Gastrocnemius medialis (tissue), 4 donors: ENCODE measurements at regions not wholly inside any gene's neighbourhood (a gene's known extent, or its start where the extent isn't known, plus 50 kb on each side); places are given as distances from the start of the nearest gene placed in this dataset.

Experiments used
- ATAC-seq, 2 donors: fragments of 150-250 bp; one replicate each; pipeline ENCODE4 v1.9.1; 2016
- DNase-seq, 2 donors: peaks; one replicate each; pipeline ENCODE4 v3.0.0-alpha.2; 2019
- H3K27ac ChIP-seq, 4 donors: fragments of 200-600 bp; sonication (generic); 1 replicate in 1 of 4; 2 replicates in 3 of 4; pipeline ENCODE4 v1.5.1; 2016 to 2018; ENCODE audit warnings: mild to moderate bottlenecking in 2 of 4, moderate library complexity in 1 of 4
- H3K27me3 ChIP-seq, 3 donors: fragments of 200-600 bp; sonication (generic) in 2 of 3; 1 replicate in 1 of 3; 2 replicates in 2 of 3; pipeline versions ENCODE4 v1.5.1 to v1.6.0; 2016 to 2019; ENCODE audit warnings: mild to moderate bottlenecking in 1 of 3, moderate library complexity in 1 of 3
- H3K36me3 ChIP-seq, 2 donors: fragments of 200-600 bp; sonication (generic) in 1 of 2; one replicate each; pipeline ENCODE4 v1.5.1; 2017 to 2018
- H3K4me1 ChIP-seq, 2 donors: fragments of 200-600 bp; sonication (generic) in 1 of 2; one replicate each; pipeline ENCODE4 v1.5.1; 2016 to 2017; ENCODE audit warnings: mild to moderate bottlenecking in 2 of 2
- H3K4me3 ChIP-seq, 4 donors: fragments of 200-600 bp; sonication (generic) in 3 of 4; 1 replicate in 1 of 4; 2 replicates in 3 of 4; pipeline ENCODE4 v1.5.1; 2016 to 2019; ENCODE audit warnings: mild to moderate bottlenecking in 2 of 4
- H3K9me3 ChIP-seq, 3 donors: fragments of 200-600 bp; sonication (generic) in 2 of 3; 1 replicate in 1 of 3; 2 replicates in 2 of 3; pipeline ENCODE4 v1.5.1; 2016 to 2019
- CTCF ChIP-seq, 5 experiments: fragments of 450-650 bp in 3 of 5; fragments of 200-600 bp in 2 of 5; sonication (generic) in 2 of 5; IDR thresholded peaks in 4 of 5; conservative IDR thresholded peaks in 1 of 5; 1 replicate in 4 of 5; 2 replicates in 1 of 5; pipeline ENCODE4 v1.5.1; 2016 to 2019; ENCODE audit warnings: antibody characterized with exemption in 5 of 5, mild to moderate bottlenecking in 3 of 5, moderate library complexity in 3 of 5
- POLR2A ChIP-seq, 2 donors: fragments of 450-650 bp; IDR thresholded peaks; one replicate each; pipeline ENCODE4 v1.6.1; 2017; ENCODE audit warnings: antibody characterized with exemption in 2 of 2, mild to moderate bottlenecking in 2 of 2, moderate library complexity in 2 of 2
- in situ Hi-C, 4 donors: fragments of 200-750 bp; cut with MboI; loops; one replicate each; pipeline versions ENCODE4 v1.15.0 to v1.8.0; 2017; ENCODE audit warnings: low sequenced_read_pairs in 4 of 4
- intact Hi-C: fragments of 100-400 bp; cut with DNase I; formaldehyde crosslinking; loops from one replicate; pipeline ENCODE4 v1.15.1; 2023; ENCODE audit warnings: low total_unique reads

GRCh38 chr11:122345586-122345985 is 229.6 kb upstream of the BLID start:
- no peak overlapping the region for H3K27ac ChIP-seq
- TF ChIP-seq CTCF (IDR thresholded peaks at IDR 0.05 in 4 of 5, conservative IDR thresholded peaks at IDR 0.05 in 1 of 5) (no peak), POLR2A (IDR thresholded peaks at IDR 0.05) (no peak)
- no peaks in the 10 kb centered on the region for H3K4me1 ChIP-seq
- no peaks in the 10 kb centered on the region for H3K27me3 ChIP-seq
- no peak for ATAC-seq
- intact Hi-C loops = no loop called here
- in situ Hi-C loops = no loop called here
- H3K9me3 ChIP-seq = no peaks in the 10 kb centered on the region
- H3K36me3 ChIP-seq = no peaks in the 10 kb centered on the region
- no peak for DNase-seq
- no peak overlapping the region for H3K4me3 ChIP-seq

GRCh38 chr11:122344215-122344614 is 228.2 kb upstream of the BLID start:
- no peaks in the 10 kb centered on the region for H3K27me3 ChIP-seq
- intact Hi-C loops (no loop called here), in situ Hi-C loops (no loop called here)
- ATAC-seq (no peak), DNase-seq (no peak)
- H3K27ac ChIP-seq = no peak overlapping the region
- no peaks in the 10 kb centered on the region for H3K36me3 ChIP-seq
- no peaks in the 10 kb centered on the region for H3K4me1 ChIP-seq
- no peaks in the 10 kb centered on the region for H3K9me3 ChIP-seq
- TF ChIP-seq POLR2A (IDR thresholded peaks at IDR 0.05) = no peak
- TF ChIP-seq CTCF (IDR thresholded peaks at IDR 0.05 in 4 of 5, conservative IDR thresholded peaks at IDR 0.05 in 1 of 5) = no peak
- no peak overlapping the region for H3K4me3 ChIP-seq

- ATAC-seq (no peak), DNase-seq (no peak)
- H3K4me1 ChIP-seq = no peaks in the 10 kb centered on the region
- intact Hi-C loops (no loop called here), in situ Hi-C loops (no loop called here)
- no peaks in the 10 kb centered on the region for H3K36me3 ChIP-seq
- no peaks in the 10 kb centered on the region for H3K27me3 ChIP-seq
- H3K4me3 ChIP-seq = no peak overlapping the region
- TF ChIP-seq CTCF (IDR thresholded peaks at IDR 0.05 in 4 of 5, conservative IDR thresholded peaks at IDR 0.05 in 1 of 5) (no peak), POLR2A (IDR thresholded peaks at IDR 0.05) (no peak)
- H3K9me3 ChIP-seq = no peaks in the 10 kb centered on the region
- H3K27ac ChIP-seq = no peak overlapping the region
These were observed 227.2 kb upstream of the BLID start for GRCh38 chr11:122343210-122343609.

- in situ Hi-C loops = no loop called here
- intact Hi-C loops = no loop called here
- TF ChIP-seq POLR2A (IDR thresholded peaks at IDR 0.05) (no peak), CTCF (IDR thresholded peaks at IDR 0.05 in 4 of 5, conservative IDR thresholded peaks at IDR 0.05 in 1 of 5) (no peak)
- Histone ChIP-seq H3K9me3 (no peaks in the 10 kb centered on the region), H3K27me3 (no peaks in the 10 kb centered on the region), H3K4me1 (no peaks in the 10 kb centered on the region), H3K27ac (no peak overlapping the region), H3K36me3 (no peaks in the 10 kb centered on the region), H3K4me3 (no peak overlapping the region)
- ATAC-seq (peak; percentile 41 to 65), DNase-seq (no peak)
These were observed 226.2 kb upstream of the BLID start for GRCh38 chr11:122342089-122342744.

- no peak for ATAC-seq
- H3K4me1 ChIP-seq = no peaks in the 10 kb centered on the region
- in situ Hi-C loops = no loop called here
- no peaks in the 10 kb centered on the region for H3K9me3 ChIP-seq
- no peaks in the 10 kb centered on the region for H3K36me3 ChIP-seq
- no peaks in the 10 kb centered on the region for H3K27me3 ChIP-seq
- DNase-seq = no peak
- intact Hi-C loops = no loop called here
- TF ChIP-seq CTCF (IDR thresholded peaks at IDR 0.05 in 4 of 5, conservative IDR thresholded peaks at IDR 0.05 in 1 of 5) (no peak), POLR2A (IDR thresholded peaks at IDR 0.05) (no peak)
- no peak overlapping the region for H3K27ac ChIP-seq
- no peak overlapping the region for H3K4me3 ChIP-seq
These were observed 225.5 kb upstream of the BLID start for GRCh38 chr11:122341477-122341876.
